OCI-LY1 (cell line): ENCODE measurements at regions not wholly inside any gene's neighbourhood (a gene's known extent, or its start where the extent isn't known, plus 50 kb on each side); places are given as distances from the start of the nearest gene placed in this dataset.

Experiments used
- EZH2 ChIP-seq: fragments of 200-600 bp; sonication (generic), shearing (Covaris generic); IDR thresholded peaks from 2 replicates; pipeline ENCODE4 v1.8.0; 2017; ENCODE audit warnings: borderline replicate concordance, mixed run types, mild to moderate bottlenecking, antibody characterized with exemption, low read length, moderate library complexity, mixed read lengths
- TF ChIP-seq, protein P1 (sequence below): fragments of 200-600 bp; sonication (generic), shearing (Covaris generic); IDR thresholded peaks from 2 replicates; pipeline ENCODE4 v1.5.1; 2017; ENCODE audit warnings: mild to moderate bottlenecking, antibody characterized with exemption, low read length, moderate library complexity, mixed read lengths

DNA sequence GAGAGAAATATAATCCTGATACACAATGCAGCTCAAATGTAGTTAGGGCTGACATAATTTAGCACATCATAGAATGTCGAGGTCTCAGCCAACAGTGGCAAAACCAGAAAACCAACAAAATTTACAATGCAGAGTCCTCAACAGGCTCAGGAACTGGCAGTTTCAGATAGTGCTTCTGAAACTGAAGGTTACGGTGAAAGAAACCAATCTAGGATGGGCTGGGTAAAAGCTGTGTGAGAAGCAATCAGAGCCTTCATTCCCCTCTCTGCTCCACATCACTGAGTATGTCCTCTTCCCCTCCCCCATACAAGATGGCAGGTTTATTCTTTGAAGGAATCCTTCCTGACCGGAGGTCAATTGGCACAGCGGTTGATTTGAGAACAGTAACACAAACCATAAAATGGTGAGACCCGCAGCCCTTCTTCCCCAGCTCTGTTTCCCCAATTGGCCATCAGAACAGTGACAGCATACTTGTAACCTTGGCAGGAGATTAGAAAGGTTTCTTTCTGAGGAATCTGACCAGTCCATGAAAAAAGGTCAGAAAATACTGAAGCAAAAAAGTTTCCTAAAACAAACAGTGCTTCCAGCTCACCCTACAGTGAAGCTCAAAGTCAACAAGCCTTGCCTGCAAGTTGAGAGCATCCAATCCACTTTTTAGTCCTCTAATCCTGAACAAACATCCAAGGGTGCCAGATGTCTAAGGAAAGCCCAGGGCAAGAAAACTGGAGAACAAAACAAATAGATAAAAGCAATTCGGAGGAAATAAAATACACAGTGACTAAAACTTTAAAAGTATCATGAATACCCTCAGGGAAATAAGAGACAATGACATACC is 53.9 kb upstream of the IL6 start:
- TF ChIP-seq, protein P1, sequence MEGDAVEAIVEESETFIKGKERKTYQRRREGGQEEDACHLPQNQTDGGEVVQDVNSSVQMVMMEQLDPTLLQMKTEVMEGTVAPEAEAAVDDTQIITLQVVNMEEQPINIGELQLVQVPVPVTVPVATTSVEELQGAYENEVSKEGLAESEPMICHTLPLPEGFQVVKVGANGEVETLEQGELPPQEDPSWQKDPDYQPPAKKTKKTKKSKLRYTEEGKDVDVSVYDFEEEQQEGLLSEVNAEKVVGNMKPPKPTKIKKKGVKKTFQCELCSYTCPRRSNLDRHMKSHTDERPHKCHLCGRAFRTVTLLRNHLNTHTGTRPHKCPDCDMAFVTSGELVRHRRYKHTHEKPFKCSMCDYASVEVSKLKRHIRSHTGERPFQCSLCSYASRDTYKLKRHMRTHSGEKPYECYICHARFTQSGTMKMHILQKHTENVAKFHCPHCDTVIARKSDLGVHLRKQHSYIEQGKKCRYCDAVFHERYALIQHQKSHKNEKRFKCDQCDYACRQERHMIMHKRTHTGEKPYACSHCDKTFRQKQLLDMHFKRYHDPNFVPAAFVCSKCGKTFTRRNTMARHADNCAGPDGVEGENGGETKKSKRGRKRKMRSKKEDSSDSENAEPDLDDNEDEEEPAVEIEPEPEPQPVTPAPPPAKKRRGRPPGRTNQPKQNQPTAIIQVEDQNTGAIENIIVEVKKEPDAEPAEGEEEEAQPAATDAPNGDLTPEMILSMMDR = no peak
- TF ChIP-seq EZH2 = no peak
